HFF-Myc (cell line): ENCODE measurements at regions not wholly inside any gene's neighbourhood (a gene's known extent, or its start where the extent isn't known, plus 50 kb on each side); places are given as distances from the start of the nearest gene placed in this dataset.
A peak's percentile ranks its signal among the peaks of the same experiment; 100 is the strongest.

Source experiments
- DNase-seq: peaks from one replicate; pipeline ENCODE4 v3.0.0-alpha.2; 2011; ENCODE audit warnings: low read depth; ENCODE audit errors: extremely low read depth
- H3K4me3 ChIP-seq: replicated peaks from 2 replicates; pipeline ENCODE4 v1.5.1; 2011; ENCODE audit warnings: low read depth, mild to moderate bottlenecking, control low read depth, low read length
- TF ChIP-seq, protein P1 (sequence below): IDR thresholded peaks from 2 replicates; pipeline ENCODE4 v1.5.1; 2012; ENCODE audit warnings: mild to moderate bottlenecking, low read depth, low read length, control low read depth; ENCODE audit errors: missing control alignments

DNA sequence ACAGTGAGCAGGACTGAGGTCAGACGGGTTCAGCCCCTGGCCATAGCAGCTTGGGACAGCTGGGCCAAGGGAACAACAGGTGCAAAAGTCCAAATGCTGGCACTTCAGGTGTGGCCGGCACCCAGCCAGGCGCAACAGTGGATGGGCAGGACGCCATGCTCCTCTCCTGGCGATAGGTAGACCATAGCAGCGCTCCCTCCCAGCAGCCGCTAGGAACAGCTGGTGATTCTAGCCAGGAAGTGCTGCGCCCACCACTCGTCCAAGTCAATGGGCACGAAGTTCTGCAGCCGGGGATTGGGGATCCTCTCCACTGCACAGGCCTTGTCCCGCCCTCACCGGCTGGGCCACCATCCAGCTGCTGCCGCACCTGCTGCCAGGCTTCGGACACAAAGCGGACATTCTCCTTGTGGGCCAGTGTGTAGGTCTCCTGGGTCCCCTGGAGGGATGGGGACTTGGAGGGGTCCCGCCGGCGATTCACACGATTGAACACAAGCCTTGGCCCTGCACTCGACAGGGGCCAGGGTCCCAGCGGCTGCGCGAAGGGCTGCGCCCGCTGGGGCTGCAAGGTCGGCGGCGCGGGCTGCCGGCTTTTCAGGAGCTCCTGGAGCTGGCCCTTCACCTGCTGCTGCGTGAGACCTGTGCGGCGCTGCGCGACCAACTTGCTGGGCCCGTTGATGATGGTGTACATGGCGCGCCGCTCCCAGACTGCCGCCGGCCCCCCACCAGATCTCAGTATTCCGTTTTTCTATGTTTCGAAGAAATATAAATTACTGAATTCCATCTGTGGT, 227.5 kb upstream of the STK26 start:
- DNase-seq, result no peak
- H3K4me3 ChIP-seq, result no peak overlapping the region
- TF ChIP-seq, protein P1, sequence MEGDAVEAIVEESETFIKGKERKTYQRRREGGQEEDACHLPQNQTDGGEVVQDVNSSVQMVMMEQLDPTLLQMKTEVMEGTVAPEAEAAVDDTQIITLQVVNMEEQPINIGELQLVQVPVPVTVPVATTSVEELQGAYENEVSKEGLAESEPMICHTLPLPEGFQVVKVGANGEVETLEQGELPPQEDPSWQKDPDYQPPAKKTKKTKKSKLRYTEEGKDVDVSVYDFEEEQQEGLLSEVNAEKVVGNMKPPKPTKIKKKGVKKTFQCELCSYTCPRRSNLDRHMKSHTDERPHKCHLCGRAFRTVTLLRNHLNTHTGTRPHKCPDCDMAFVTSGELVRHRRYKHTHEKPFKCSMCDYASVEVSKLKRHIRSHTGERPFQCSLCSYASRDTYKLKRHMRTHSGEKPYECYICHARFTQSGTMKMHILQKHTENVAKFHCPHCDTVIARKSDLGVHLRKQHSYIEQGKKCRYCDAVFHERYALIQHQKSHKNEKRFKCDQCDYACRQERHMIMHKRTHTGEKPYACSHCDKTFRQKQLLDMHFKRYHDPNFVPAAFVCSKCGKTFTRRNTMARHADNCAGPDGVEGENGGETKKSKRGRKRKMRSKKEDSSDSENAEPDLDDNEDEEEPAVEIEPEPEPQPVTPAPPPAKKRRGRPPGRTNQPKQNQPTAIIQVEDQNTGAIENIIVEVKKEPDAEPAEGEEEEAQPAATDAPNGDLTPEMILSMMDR, result no peak

GRCh38 chrX:131801066-131801465, 222.0 kb upstream of the STK26 start:
- no peak for DNase-seq
- TF ChIP-seq, protein P1, result no peak
- no peak overlapping the region for H3K4me3 ChIP-seq

- no peak overlapping the region for H3K4me3 ChIP-seq
- DNase-seq, result no peak
- TF ChIP-seq, protein P1, result no peak
Measured at GRCh38 chrX:131801911-131802310, 221.2 kb upstream of the STK26 start.

DNA sequence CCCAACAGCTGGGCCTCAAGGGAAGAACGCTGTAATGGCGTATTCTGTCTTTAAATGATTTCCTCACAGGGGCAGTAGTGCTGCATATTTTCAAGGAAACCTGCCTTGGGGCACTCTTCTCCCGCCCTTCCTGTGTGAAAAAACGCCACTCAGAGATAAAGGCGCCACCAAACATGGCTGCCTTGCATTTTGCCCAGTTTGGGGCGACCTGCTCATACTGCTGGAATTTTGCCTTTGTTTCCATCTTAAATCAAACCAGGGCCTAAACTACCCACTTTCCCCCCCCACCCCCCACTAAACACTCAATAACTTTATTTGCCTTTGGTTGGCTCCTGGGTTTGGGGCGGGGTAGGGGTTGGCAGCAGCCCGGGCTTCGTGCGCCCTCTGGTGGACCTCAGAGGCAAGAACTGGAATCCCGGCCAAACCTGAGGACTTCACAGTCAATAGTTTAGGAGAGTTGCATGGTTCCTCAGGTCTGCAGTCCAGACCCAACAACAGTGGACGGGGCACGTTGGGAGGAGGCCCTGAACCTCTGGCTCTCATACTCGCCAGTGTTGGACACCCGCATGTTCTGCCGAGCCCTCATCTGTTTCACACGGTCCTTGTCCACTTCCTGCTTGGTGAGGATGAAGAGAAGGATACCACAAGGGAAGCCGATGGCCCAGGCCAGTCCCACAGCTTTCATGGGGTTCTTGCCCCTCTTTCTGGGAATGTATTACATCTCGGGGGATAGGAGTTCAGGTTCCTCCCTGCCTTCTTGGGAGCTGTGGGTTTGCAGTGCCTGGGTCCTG, 220.1 kb upstream of the STK26 start:
- TF ChIP-seq, protein P1, result peak; percentile 2
- no peak for DNase-seq
- H3K4me3 ChIP-seq, result no peak overlapping the region

GRCh38 chrX:131812847-131813825, 210.0 kb upstream of the STK26 start:
- H3K4me3 ChIP-seq, result no peak overlapping the region
- TF ChIP-seq, protein P1, result no peak
- DNase-seq, result no peak

GRCh38 chrX:131816551-131817136, 206.5 kb upstream of the STK26 start:
- no peak overlapping the region for H3K4me3 ChIP-seq
- no peak for DNase-seq
- TF ChIP-seq, protein P1, result no peak
